Retina (tissue), 1 donor: ENCODE measurements at regions not wholly inside any gene's neighbourhood (a gene's known extent, or its start where the extent isn't known, plus 50 kb on each side); places are given as distances from the start of the nearest gene placed in this dataset.

Experiments used
- DNase-seq: peaks from one replicate; pipeline ENCODE4 v3.0.0-alpha.2; 2016

- no peak for DNase-seq
These were observed 507.3 kb upstream of the ROBO1 start for GRCh38 chr3:80275120-80275519.

GRCh38 chr3:80263260-80263659 lies 495.5 kb upstream of the ROBO1 start:
- no peak for DNase-seq

GRCh38 chr3:80261082-80261481 lies 493.3 kb upstream of the ROBO1 start:
- DNase-seq = no peak

- DNase-seq = no peak
These were observed 491.9 kb upstream of the ROBO1 start for GRCh38 chr3:80259736-80260135.

- no peak for DNase-seq
These were observed 484.3 kb upstream of the ROBO1 start for GRCh38 chr3:80252113-80252512.

GRCh38 chr3:80247766-80248165 lies 480.0 kb upstream of the ROBO1 start:
- no peak for DNase-seq

GRCh38 chr3:80244390-80244789 lies 476.6 kb upstream of the ROBO1 start:
- no peak for DNase-seq

- no peak for DNase-seq
These were observed 474.0 kb upstream of the ROBO1 start for GRCh38 chr3:80241791-80242190.

GRCh38 chr3:80239301-80239700 lies 471.5 kb upstream of the ROBO1 start:
- no peak for DNase-seq

GRCh38 chr3:80238606-80239005 lies 470.8 kb upstream of the ROBO1 start:
- no peak for DNase-seq

- no peak for DNase-seq
These were observed 470.4 kb upstream of the ROBO1 start for GRCh38 chr3:80238152-80238551.

GRCh38 chr3:80234706-80235105 lies 466.9 kb upstream of the ROBO1 start:
- no peak for DNase-seq

GRCh38 chr3:80233576-80233975 lies 465.8 kb upstream of the ROBO1 start:
- no peak for DNase-seq

GRCh38 chr3:80232760-80233159 lies 465.0 kb upstream of the ROBO1 start:
- peak; percentile 9 for DNase-seq

GRCh38 chr3:80230962-80231361 lies 463.2 kb upstream of the ROBO1 start:
- DNase-seq = no peak

GRCh38 chr3:80227216-80227615 lies 459.4 kb upstream of the ROBO1 start:
- DNase-seq = no peak

GRCh38 chr3:80215191-80215590 lies 447.4 kb upstream of the ROBO1 start:
- no peak for DNase-seq

- no peak for DNase-seq
These were observed 445.3 kb upstream of the ROBO1 start for GRCh38 chr3:80213086-80213485.

GRCh38 chr3:80192936-80193335 lies 425.1 kb upstream of the ROBO1 start:
- no peak for DNase-seq

- DNase-seq = no peak
These were observed 422.3 kb upstream of the ROBO1 start for GRCh38 chr3:80190051-80190450.

GRCh38 chr3:80187981-80188380 lies 420.2 kb upstream of the ROBO1 start:
- DNase-seq = no peak

- no peak for DNase-seq
These were observed 392.2 kb upstream of the ROBO1 start for GRCh38 chr3:80159990-80160506.

GRCh38 chr3:80158332-80158731 lies 390.5 kb upstream of the ROBO1 start:
- no peak for DNase-seq

GRCh38 chr3:80157546-80157945 lies 389.7 kb upstream of the ROBO1 start:
- DNase-seq = no peak

- DNase-seq = no peak
These were observed 384.9 kb upstream of the ROBO1 start for GRCh38 chr3:80152692-80153091.

- no peak for DNase-seq
These were observed 374.9 kb upstream of the ROBO1 start for GRCh38 chr3:80142714-80143113.
